GM10266 (cell line): ENCODE measurements at regions not wholly inside any gene's neighbourhood (a gene's known extent, or its start where the extent isn't known, plus 50 kb on each side); places are given as distances from the start of the nearest gene placed in this dataset.

Experiments used
- DNase-seq: peaks from one replicate; pipeline ENCODE4 v3.0.0; 2012; ENCODE audit errors: extremely low spot score
- CTCF ChIP-seq: IDR thresholded peaks from 2 replicates; pipeline ENCODE4 v1.5.1; 2012; ENCODE audit warnings: mild to moderate bottlenecking, low read depth; ENCODE audit not compliant: control insufficient read depth, insufficient read depth; ENCODE audit errors: missing control alignments

- DNase-seq, result no peak
- TF ChIP-seq CTCF, result no peak
Observed at GRCh38 chr5:2917093-2917492, 165.6 kb upstream of the IRX2 start.

GRCh38 chr5:2916076-2916682 lies 164.7 kb upstream of the IRX2 start:
- TF ChIP-seq CTCF, result no peak
- DNase-seq, result no peak

GRCh38 chr5:2914981-2915484 lies 163.6 kb upstream of the IRX2 start:
- TF ChIP-seq CTCF, result no peak
- no peak for DNase-seq

- no peak for DNase-seq
- TF ChIP-seq CTCF, result no peak
Observed at GRCh38 chr5:2914022-2914661, 162.7 kb upstream of the IRX2 start.

- DNase-seq, result no peak
- TF ChIP-seq CTCF, result no peak
Observed at GRCh38 chr5:2913281-2913680, 161.8 kb upstream of the IRX2 start.

GRCh38 chr5:2912741-2913140 lies 161.3 kb upstream of the IRX2 start:
- no peak for TF ChIP-seq CTCF
- no peak for DNase-seq
